HepG2 (cell line): ENCODE measurements at regions not wholly inside any gene's neighbourhood (a gene's known extent, or its start where the extent isn't known, plus 50 kb on each side); places are given as distances from the start of the nearest gene placed in this dataset.

Experiments
- ARID2 ChIP-seq: sonication (generic); formaldehyde crosslinking; IDR thresholded peaks from 2 replicates; pipeline ENCODE4 v1.8.1; 2022; ENCODE audit warnings: mild to moderate bottlenecking, missing genetic modification reagents, borderline replicate concordance
- ARID5B ChIP-seq: IDR thresholded peaks from 2 replicates; pipeline ENCODE4 v1.4.0; 2020; ENCODE audit warnings: mild to moderate bottlenecking, missing genetic modification reagents
- ARNTL ChIP-seq: sonication (generic); formaldehyde crosslinking; IDR thresholded peaks from 2 replicates; pipeline ENCODE4 v1.4.0; 2020; ENCODE audit warnings: mild to moderate bottlenecking, missing genetic modification reagents
- BRD4 ChIP-seq: sonication (generic); formaldehyde crosslinking; IDR thresholded peaks from 2 replicates; pipeline ENCODE4 v1.4.0; 2020; ENCODE audit warnings: missing genetic modification reagents
- CBX1 ChIP-seq: IDR thresholded peaks from one replicate; pipeline ENCODE4 v1.6.1; 2016; ENCODE audit warnings: antibody characterized with exemption, low read depth
- HMGA1 ChIP-seq: sonication (generic); formaldehyde crosslinking; conservative IDR thresholded peaks from 2 replicates; pipeline ENCODE4 v1.4.0; 2020; ENCODE audit warnings: missing genetic modification reagents
- HNRNPK ChIP-seq: fragments of 200-400 bp; formaldehyde crosslinking; IDR thresholded peaks from 2 replicates; pipeline ENCODE4 v1.6.1; 2018; ENCODE audit warnings: low read length, low read depth, moderate library complexity, mild to moderate bottlenecking; ENCODE audit not compliant: poor library complexity, severe bottlenecking
- HOXD1 ChIP-seq: sonication (generic); formaldehyde crosslinking; IDR thresholded peaks from 2 replicates; pipeline ENCODE4 v1.5.0; 2020; ENCODE audit warnings: missing genetic modification reagents
- KDM2A ChIP-seq: sonication (generic); formaldehyde crosslinking; IDR thresholded peaks from 2 replicates; pipeline ENCODE4 v1.4.0; 2020; ENCODE audit warnings: low read depth, missing genetic modification reagents, borderline replicate concordance
- MAZ ChIP-seq, 2 experiments: sonication (generic) in 1 of 2; formaldehyde crosslinking in 1 of 2; IDR thresholded peaks; 2 replicates each; pipeline versions ENCODE4 v1.5.0 to v1.6.1; 2012 to 2020; ENCODE audit warnings: low read depth in 2 of 2, mild to moderate bottlenecking in 2 of 2, borderline replicate concordance in 1 of 2, improper control_type of control experiment in 1 of 2, low read length in 1 of 2, missing genetic modification reagents in 1 of 2, moderate library complexity in 1 of 2
- MED8 ChIP-seq: sonication (generic); formaldehyde crosslinking; IDR thresholded peaks from 2 replicates; pipeline ENCODE4 v1.8.1; 2023; ENCODE audit warnings: mild to moderate bottlenecking, missing genetic modification reagents; ENCODE audit not compliant: insufficient replicate concordance
- MEF2D ChIP-seq: sonication (generic); formaldehyde crosslinking; IDR thresholded peaks from 2 replicates; pipeline ENCODE4 v1.5.1; 2020; ENCODE audit warnings: mild to moderate bottlenecking, missing genetic modification reagents
- RELA ChIP-seq: sonication (generic); formaldehyde crosslinking; IDR thresholded peaks from 2 replicates; pipeline ENCODE4 v1.4.0; 2020; ENCODE audit warnings: missing genetic modification reagents
- SIN3A ChIP-seq: IDR thresholded peaks from 2 replicates; pipeline ENCODE4 v1.6.1; 2011; ENCODE audit warnings: low read depth, mild to moderate bottlenecking, control low read depth, low read length, borderline replicate concordance
- SPEN ChIP-seq: sonication (generic); formaldehyde crosslinking; IDR thresholded peaks from 2 replicates; pipeline ENCODE4 v1.5.1; 2020; ENCODE audit warnings: low read depth, mild to moderate bottlenecking, missing genetic modification reagents
- THAP11 ChIP-seq: IDR thresholded peaks from 2 replicates; pipeline ENCODE4 v1.6.1; 2016; ENCODE audit warnings: missing biosample characterization, missing genetic modification reagents
- ZBTB20 ChIP-seq: sonication (generic); formaldehyde crosslinking; IDR thresholded peaks from 2 replicates; pipeline ENCODE4 v1.8.1; 2023; ENCODE audit warnings: missing genetic modification reagents, low read depth, mild to moderate bottlenecking, borderline replicate concordance
- TF ChIP-seq, protein P1 (sequence below): sonication (generic); formaldehyde crosslinking; IDR thresholded peaks from 2 replicates; pipeline ENCODE4 v1.4.0; 2020; ENCODE audit warnings: mild to moderate bottlenecking, missing genetic modification reagents

GRCh38 chr14:89701211-89702043 lies 253.1 kb downstream of the EFCAB11 start (continued):
- TF ChIP-seq KDM2A (CRISPR knock-in tag) (peak; percentile 58), MEF2D (CRISPR knock-in tag) (peak; percentile 28; the same call in 1 of the 2 replicates), CBX1 (no peak), ZBTB20 (0 out of 2 replicates have a peak, but pooled peaks have one; percentile 19), SPEN (peak; percentile 59), ARNTL (CRISPR knock-in tag) (0 out of 2 replicates have a peak, but pooled peaks have one; percentile 45), ARID2 (CRISPR knock-in tag) (no peak), RELA (CRISPR knock-in tag) (no peak), ARID5B (peak; percentile 8; the same call in 1 of the 2 replicates), SIN3A (no peak; the same call in 1 of the 2 replicates), HNRNPK (peak; percentile 85), MAZ (IDR thresholded peaks at IDR 0.05; ENCODE audit: borderline replicate concordance, low read depth, low read length) (0 out of 2 replicates have a peak, but pooled peaks have one; percentile 14), MAZ (CRISPR knock-in tag; IDR thresholded peaks at IDR 0.05; ENCODE audit: low read depth) (peak; percentile 58; the same call in 1 of the 2 replicates), HOXD1 (CRISPR knock-in tag) (0 out of 2 replicates have a peak, but pooled peaks have one; percentile 23), BRD4 (CRISPR knock-in tag) (no peak), MED8 (CRISPR knock-in tag) (no peak), HMGA1 (no peak), THAP11 (CRISPR knock-in tag) (peak; percentile 43; the same call in 1 of the 2 replicates)
- TF ChIP-seq, protein P1, sequence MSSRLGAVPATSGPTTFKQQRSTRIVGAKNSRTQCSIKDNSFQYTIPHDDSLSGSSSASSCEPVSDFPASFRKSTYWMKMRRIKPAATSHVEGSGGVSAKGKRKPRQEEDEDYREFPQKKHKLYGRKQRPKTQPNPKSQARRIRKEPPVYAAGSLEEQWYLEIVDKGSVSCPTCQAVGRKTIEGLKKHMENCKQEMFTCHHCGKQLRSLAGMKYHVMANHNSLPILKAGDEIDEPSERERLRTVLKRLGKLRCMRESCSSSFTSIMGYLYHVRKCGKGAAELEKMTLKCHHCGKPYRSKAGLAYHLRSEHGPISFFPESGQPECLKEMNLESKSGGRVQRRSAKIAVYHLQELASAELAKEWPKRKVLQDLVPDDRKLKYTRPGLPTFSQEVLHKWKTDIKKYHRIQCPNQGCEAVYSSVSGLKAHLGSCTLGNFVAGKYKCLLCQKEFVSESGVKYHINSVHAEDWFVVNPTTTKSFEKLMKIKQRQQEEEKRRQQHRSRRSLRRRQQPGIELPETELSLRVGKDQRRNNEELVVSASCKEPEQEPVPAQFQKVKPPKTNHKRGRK (CRISPR knock-in tag), result no peak
